ENCODE measurements at regions not wholly inside any gene's neighbourhood (a gene's known extent, or its start where the extent isn't known, plus 50 kb on each side); places are given as distances from the start of the nearest gene placed in this dataset.

DNA sequence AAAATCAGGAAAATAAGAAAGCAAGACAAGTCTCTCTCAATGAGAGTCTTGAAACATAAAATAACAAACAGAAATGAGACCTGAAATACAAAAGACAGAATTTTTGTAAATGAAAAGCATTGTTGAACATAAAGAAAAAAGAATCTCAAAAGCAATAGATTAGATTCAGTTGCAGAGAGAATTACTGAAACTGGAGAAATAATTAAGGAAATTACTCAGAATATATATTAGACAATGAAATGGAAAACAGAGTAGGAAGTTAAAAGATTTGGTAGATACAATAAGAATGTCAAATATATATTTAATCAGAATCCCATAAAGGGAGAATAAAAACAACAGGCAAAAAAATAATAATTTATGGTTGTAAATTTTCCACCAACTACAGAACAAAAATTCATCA lies 308.3 kb downstream of the CRPPA start:
- H3K27ac ChIP-seq, result no peak overlapping the region
- H3K9me3 ChIP-seq, result peaks cover 0 to 62% (median 8%) of the 10 kb centered on the region in 4 donors
- no peaks in the 10 kb centered on the region for H3K4me1 ChIP-seq
- TF ChIP-seq EP300 (IDR thresholded peaks at IDR 0.05), result no peak
- TF ChIP-seq POLR2A (IDR thresholded peaks at IDR 0.05), result no peak
- TF ChIP-seq CTCF (IDR thresholded peaks at IDR 0.05), result no peak
- DNase-seq (ENCODE audit: low spot score in 2 of 2), result no peak
- no peaks in the 10 kb centered on the region for H3K27me3 ChIP-seq
- H3K4me3 ChIP-seq, result no peak overlapping the region
- H3K36me3 ChIP-seq, result peaks cover 0 to 7% (median 0%) of the 10 kb centered on the region in 3 donors

- Histone ChIP-seq H3K4me1 (no peaks in the 10 kb centered on the region), H3K36me3 (no peaks in the 10 kb centered on the region), H3K27ac (no peak overlapping the region), H3K4me3 (no peak overlapping the region), H3K27me3 (no peaks in the 10 kb centered on the region), H3K9me3 (peaks cover 0 to 61% (median 17%) of the 10 kb centered on the region in 4 donors)
- 92 to 97% methylated on average over 2 of the region's 2 CpGs for WGBS, 2 donors
- TF ChIP-seq POLR2A (IDR thresholded peaks at IDR 0.05), result no peak
- TF ChIP-seq EP300 (IDR thresholded peaks at IDR 0.05), result no peak
- TF ChIP-seq CTCF (IDR thresholded peaks at IDR 0.05), result no peak
- DNase-seq (ENCODE audit: low spot score in 2 of 2), result no peak
Measured at GRCh38 chr7:16106869-16107268, 314.5 kb downstream of the CRPPA start.

GRCh38 chr7:16106300-16106699 lies 315.0 kb downstream of the CRPPA start:
- H3K27me3 ChIP-seq, result no peaks in the 10 kb centered on the region
- no peak overlapping the region for H3K4me3 ChIP-seq
- no peaks in the 10 kb centered on the region for H3K4me1 ChIP-seq
- WGBS, 2 donors, result 100% methylated on average over 1 of the region's 1 CpG
- DNase-seq (ENCODE audit: low spot score in 2 of 2), result no peak
- no peak overlapping the region for H3K27ac ChIP-seq
- H3K9me3 ChIP-seq, result peaks cover 0 to 63% (median 17%) of the 10 kb centered on the region in 4 donors
- no peak for TF ChIP-seq CTCF (IDR thresholded peaks at IDR 0.05)
- TF ChIP-seq EP300 (IDR thresholded peaks at IDR 0.05), result no peak
- TF ChIP-seq POLR2A (IDR thresholded peaks at IDR 0.05), result no peak
- no peaks in the 10 kb centered on the region for H3K36me3 ChIP-seq

DNA sequence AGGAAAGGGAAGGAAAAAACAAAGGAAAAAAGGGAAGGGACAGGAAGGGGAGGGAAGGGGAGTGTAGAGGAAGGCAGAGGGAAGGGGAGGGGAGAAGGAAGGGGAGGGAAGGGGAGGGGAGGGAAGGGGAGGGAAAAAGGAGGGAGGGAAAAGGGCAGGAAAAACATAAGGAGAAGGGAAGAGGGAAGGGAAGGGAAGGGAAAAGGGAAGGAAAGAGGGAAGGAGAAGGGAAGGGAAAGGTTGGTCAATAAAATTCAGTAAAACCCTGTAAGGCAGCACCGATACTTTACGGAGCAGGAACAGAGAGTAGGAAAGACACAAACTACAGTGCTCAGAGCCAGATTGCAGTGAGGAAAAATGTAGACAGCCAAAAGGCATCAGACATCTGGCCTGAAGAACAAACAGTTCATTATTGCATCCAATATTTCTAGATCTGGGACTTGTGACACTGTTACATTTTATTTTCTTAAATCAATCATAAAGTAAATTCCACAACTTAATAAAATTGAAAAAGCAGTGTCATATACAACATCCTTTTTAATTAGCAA lies 322.0 kb downstream of the CRPPA start:
- DNase-seq (ENCODE audit: low spot score in 2 of 2), result no peak
- H3K9me3 ChIP-seq, result peaks cover 0 to 10% (median 0%) of the 10 kb centered on the region in 4 donors
- no peaks in the 10 kb centered on the region for H3K36me3 ChIP-seq
- H3K4me3 ChIP-seq, result no peak overlapping the region
- H3K27me3 ChIP-seq, result no peaks in the 10 kb centered on the region
- no peaks in the 10 kb centered on the region for H3K4me1 ChIP-seq
- TF ChIP-seq POLR2A (IDR thresholded peaks at IDR 0.05) (no peak), CTCF (IDR thresholded peaks at IDR 0.05) (no peak), EP300 (IDR thresholded peaks at IDR 0.05) (no peak)
- no peak overlapping the region for H3K27ac ChIP-seq
- 74 to 75% methylated on average over 2 of the region's 2 CpGs for WGBS, 2 donors

DNA sequence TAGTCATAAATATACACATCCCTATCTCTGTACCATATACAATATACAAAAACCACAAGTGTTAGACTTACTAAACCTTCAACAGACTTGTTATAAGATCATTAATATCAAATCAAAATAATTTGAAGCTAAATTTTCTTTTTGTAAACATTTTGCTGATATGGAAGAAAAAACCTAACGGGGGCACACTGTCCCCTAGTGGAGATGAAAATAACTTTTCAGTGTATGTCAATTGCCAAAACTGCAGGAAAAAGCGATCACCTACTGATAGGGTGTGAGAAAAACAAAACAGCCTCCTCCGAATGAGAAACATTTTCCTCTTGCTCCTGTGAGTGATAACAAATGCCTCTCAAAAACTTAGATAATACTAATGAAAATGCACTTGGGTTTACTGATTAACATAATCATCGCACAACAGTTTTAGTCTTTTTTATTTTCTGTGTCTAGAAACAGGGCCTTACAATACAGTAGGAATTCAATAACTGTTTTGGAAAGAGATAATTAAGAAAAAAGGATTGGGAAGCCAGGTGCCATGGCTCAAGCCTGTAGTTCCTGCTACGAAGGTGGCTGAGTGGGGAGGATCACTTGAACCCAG lies 322.7 kb downstream of the CRPPA start:
- DNase-seq (ENCODE audit: low spot score in 2 of 2), result peak in 1 of 2 donors; percentile 23
- 73 to 75% methylated on average over 5 of the region's 5 CpGs for WGBS, 2 donors
- TF ChIP-seq POLR2A (IDR thresholded peaks at IDR 0.05) (no peak), EP300 (IDR thresholded peaks at IDR 0.05) (no peak), CTCF (IDR thresholded peaks at IDR 0.05) (peak; percentile 37 to 67 (median 51))
- Histone ChIP-seq H3K9me3 (peaks cover 0 to 10% (median 0%) of the 10 kb centered on the region in 4 donors), H3K4me3 (no peak overlapping the region), H3K27ac (no peak overlapping the region), H3K27me3 (no peaks in the 10 kb centered on the region), H3K36me3 (no peaks in the 10 kb centered on the region), H3K4me1 (no peaks in the 10 kb centered on the region)

Data from tibial nerve (tissue), 4 donors.